ENCODE measurements at regions not wholly inside any gene's neighbourhood (a gene's known extent, or its start where the extent isn't known, plus 50 kb on each side); places are given as distances from the start of the nearest gene placed in this dataset.
"Not testable (repeated sequence)": the region's sequence is repeated elsewhere in the genome, so short reads cannot be mapped to it uniquely, and the experiment has no call there.

- Mint-ChIP-seq H3K36me3 (ENCODE audit: low read depth) (no peaks in the 10 kb centered on the region), H3K9me3 (no peaks in the 10 kb centered on the region), H3K4me3 (ENCODE audit: low read depth) (no peak overlapping the region), H3K27me3 (ENCODE audit: low read depth) (no peaks in the 10 kb centered on the region), H3K4me1 (ENCODE audit: low read depth) (no peaks in the 10 kb centered on the region), H3K27ac (no peak overlapping the region)
- no peak for DNase-seq (ENCODE audit: low spot score)
- intact Hi-C loops (cut with micrococcal nuclease), result no loop called here
Measured at GRCh38 chr3:69688400-69688799, 50.9 kb upstream of the MITF start.

- no peak for DNase-seq (ENCODE audit: low spot score)
- intact Hi-C loops (cut with micrococcal nuclease), result no loop called here
- no peaks in the 10 kb centered on the region for H3K9me3 Mint-ChIP-seq
- H3K27ac Mint-ChIP-seq, result no peak overlapping the region
- H3K4me1 Mint-ChIP-seq (ENCODE audit: low read depth), result no peaks in the 10 kb centered on the region
- H3K36me3 Mint-ChIP-seq (ENCODE audit: low read depth), result no peaks in the 10 kb centered on the region
- H3K27me3 Mint-ChIP-seq (ENCODE audit: low read depth), result no peaks in the 10 kb centered on the region
- no peak overlapping the region for H3K4me3 Mint-ChIP-seq (ENCODE audit: low read depth)
Measured at GRCh38 chr3:69687641-69688040, 51.6 kb upstream of the MITF start.

DNA sequence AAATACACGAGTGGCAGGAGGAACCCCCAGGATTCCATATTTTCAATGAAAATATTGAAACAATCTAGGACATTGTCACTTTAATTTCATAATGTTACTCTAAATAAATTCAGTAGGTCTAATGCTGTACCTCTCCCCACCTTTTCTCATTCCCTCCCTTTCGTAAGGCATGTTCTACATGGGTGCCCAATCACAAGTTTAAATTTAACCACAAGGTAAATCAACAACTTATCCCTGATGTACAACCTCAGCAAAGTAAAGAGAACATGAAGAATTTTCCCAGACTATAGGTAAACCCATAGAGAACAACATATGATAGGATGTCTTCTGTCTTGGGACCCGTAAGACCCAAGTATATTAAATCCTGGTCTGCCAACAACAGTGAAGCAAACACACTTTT lies 53.2 kb upstream of the MITF start:
- H3K27me3 Mint-ChIP-seq (ENCODE audit: low read depth), result no peaks in the 10 kb centered on the region
- H3K4me1 Mint-ChIP-seq (ENCODE audit: low read depth), result no peaks in the 10 kb centered on the region
- no peaks in the 10 kb centered on the region for H3K36me3 Mint-ChIP-seq (ENCODE audit: low read depth)
- H3K27ac Mint-ChIP-seq, result no peak overlapping the region
- H3K9me3 Mint-ChIP-seq, result no peaks in the 10 kb centered on the region
- no peak for DNase-seq (ENCODE audit: low spot score)
- no peak overlapping the region for H3K4me3 Mint-ChIP-seq (ENCODE audit: low read depth)
- intact Hi-C loops (cut with micrococcal nuclease), result no loop called here

DNA sequence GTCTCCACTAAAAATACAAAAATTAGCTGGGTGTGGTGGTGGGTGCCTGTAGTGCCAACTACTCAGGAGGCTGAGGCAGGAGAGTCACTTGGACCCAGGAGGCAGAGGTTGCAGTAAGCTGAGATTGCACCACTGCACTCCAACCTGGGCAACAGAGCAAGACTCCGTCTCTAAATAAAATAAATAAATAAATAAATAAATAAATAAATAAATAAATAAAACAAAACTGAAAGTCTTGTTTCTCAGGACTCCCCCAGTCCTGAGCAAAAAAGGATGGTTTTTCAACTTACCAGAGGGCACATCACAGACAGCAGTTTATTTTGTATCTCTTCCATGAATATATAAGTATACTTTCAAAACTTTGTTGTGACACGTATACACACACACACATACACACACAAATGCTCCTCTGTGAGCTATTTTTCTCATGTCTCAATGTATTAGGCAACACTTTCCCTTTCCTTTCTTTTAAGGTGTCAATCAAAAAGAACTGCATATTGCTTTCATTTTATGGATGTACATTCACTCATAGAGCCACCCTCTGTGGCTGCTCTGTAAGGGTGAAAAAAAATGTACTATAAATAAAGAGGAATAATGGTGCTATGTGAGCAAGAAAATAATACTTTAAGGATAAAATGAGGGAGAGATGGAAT lies 54.8 kb upstream of the MITF start:
- Mint-ChIP-seq H3K4me1 (ENCODE audit: low read depth) (no peaks in the 10 kb centered on the region), H3K36me3 (ENCODE audit: low read depth) (no peaks in the 10 kb centered on the region), H3K27ac (no peak overlapping the region), H3K9me3 (no peaks in the 10 kb centered on the region), H3K27me3 (ENCODE audit: low read depth) (no peaks in the 10 kb centered on the region), H3K4me3 (ENCODE audit: low read depth) (no peak overlapping the region)
- no peak for DNase-seq (ENCODE audit: low spot score)
- intact Hi-C loops (cut with micrococcal nuclease), result no loop called here

GRCh38 chr3:69683082-69683806 lies 56.0 kb upstream of the MITF start:
- no peaks in the 10 kb centered on the region for H3K27me3 Mint-ChIP-seq (ENCODE audit: low read depth)
- intact Hi-C loops (cut with micrococcal nuclease), result no loop called here
- H3K4me3 Mint-ChIP-seq (ENCODE audit: low read depth), result no peak overlapping the region
- no peaks in the 10 kb centered on the region for H3K9me3 Mint-ChIP-seq
- H3K4me1 Mint-ChIP-seq (ENCODE audit: low read depth), result no peaks in the 10 kb centered on the region
- DNase-seq (ENCODE audit: low spot score), result no peak
- no peaks in the 10 kb centered on the region for H3K36me3 Mint-ChIP-seq (ENCODE audit: low read depth)
- no peak overlapping the region for H3K27ac Mint-ChIP-seq

- H3K27me3 Mint-ChIP-seq (ENCODE audit: low read depth); H3K4me3 Mint-ChIP-seq (ENCODE audit: low read depth); H3K36me3 Mint-ChIP-seq (ENCODE audit: low read depth); H3K9me3 Mint-ChIP-seq; H3K27ac Mint-ChIP-seq; DNase-seq (ENCODE audit: low spot score); H3K4me1 Mint-ChIP-seq (ENCODE audit: low read depth); intact Hi-C loops (cut with micrococcal nuclease): not testable (repeated sequence)
Measured at GRCh38 chr3:69677456-69677855, 61.8 kb upstream of the MITF start.

DNA sequence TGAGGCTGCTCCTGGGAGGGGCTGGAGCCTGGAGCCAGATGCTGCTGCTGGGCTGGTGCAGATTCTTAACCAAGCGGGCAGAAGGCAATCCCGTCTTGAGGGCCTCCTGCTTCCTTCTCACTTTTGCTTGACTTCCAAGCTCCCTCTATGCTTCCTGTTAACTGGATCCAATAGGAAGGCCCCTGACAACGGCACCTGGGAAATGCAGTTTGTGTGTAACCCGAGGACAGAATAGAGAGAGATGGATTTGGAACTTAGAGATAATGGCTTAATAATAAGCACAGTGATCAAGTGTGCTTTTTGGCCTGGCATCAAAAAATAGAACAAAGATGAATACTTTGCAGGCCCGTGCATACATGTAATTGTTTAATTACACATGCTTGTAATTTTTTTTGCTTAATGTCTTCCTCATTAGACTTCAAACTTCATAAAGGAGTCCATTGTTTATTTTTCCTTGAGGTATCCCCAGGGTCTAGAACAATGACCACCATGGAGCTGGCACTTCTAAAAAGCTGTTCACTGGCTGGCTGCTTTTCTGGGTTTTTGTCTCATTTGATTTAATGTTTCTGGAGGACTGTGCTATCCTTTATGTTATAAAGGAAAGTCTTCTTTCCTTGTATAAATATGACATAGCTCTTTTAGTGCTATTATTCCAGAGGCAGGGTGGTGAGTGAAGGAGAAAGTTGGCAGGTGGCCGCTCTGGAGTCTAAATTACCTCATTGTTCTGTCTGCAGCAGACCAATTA lies 63.3 kb upstream of the MITF start:
- Mint-ChIP-seq H3K4me3 (ENCODE audit: low read depth) (no peak overlapping the region), H3K27ac (no peak overlapping the region), H3K27me3 (ENCODE audit: low read depth) (no peaks in the 10 kb centered on the region), H3K36me3 (ENCODE audit: low read depth) (no peaks in the 10 kb centered on the region), H3K4me1 (ENCODE audit: low read depth) (no peaks in the 10 kb centered on the region), H3K9me3 (no peaks in the 10 kb centered on the region)
- DNase-seq (ENCODE audit: low spot score), result no peak
- intact Hi-C loops (cut with micrococcal nuclease), result no loop called here

DNA sequence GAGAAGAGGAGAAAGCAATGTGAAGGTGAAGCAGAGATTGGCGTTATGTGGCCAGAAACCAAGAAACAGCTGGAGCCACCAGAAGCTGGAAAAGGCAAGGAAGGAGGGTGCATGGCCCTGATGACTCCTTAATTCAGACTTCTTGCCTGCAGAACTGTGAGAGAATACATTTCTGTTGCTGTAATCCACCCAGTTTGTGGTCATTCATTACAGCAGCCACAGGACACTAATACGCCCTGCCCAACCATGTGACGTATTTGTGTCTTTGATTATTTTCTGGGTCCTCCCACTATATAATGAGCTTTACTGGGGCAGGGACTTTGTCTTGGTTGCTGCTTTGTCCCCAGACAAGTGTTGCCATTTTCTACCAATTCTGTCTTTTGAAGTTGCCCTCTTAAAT lies 64.5 kb upstream of the MITF start:
- Mint-ChIP-seq H3K36me3 (ENCODE audit: low read depth) (no peaks in the 10 kb centered on the region), H3K27me3 (ENCODE audit: low read depth) (no peaks in the 10 kb centered on the region), H3K27ac (no peak overlapping the region), H3K9me3 (no peaks in the 10 kb centered on the region), H3K4me1 (ENCODE audit: low read depth) (no peaks in the 10 kb centered on the region), H3K4me3 (ENCODE audit: low read depth) (no peak overlapping the region)
- no peak for DNase-seq (ENCODE audit: low spot score)
- intact Hi-C loops (cut with micrococcal nuclease), result loop anchor here (5.0 kb wide), 1 partner anchor 352 kb away; no protein-coding TSS in a partner anchor

- no peak overlapping the region for H3K27ac Mint-ChIP-seq
- H3K9me3 Mint-ChIP-seq, result no peaks in the 10 kb centered on the region
- H3K4me3 Mint-ChIP-seq (ENCODE audit: low read depth), result no peak overlapping the region
- no peak for DNase-seq (ENCODE audit: low spot score)
- intact Hi-C loops (cut with micrococcal nuclease), result loop anchor here (2.0 to 5.0 kb wide), 2 partner anchors 349 to 511 kb away; no protein-coding TSS in a partner anchor
- H3K27me3 Mint-ChIP-seq (ENCODE audit: low read depth), result no peaks in the 10 kb centered on the region
- no peaks in the 10 kb centered on the region for H3K4me1 Mint-ChIP-seq (ENCODE audit: low read depth)
- no peaks in the 10 kb centered on the region for H3K36me3 Mint-ChIP-seq (ENCODE audit: low read depth)
Measured at GRCh38 chr3:69671082-69671952, 67.9 kb upstream of the MITF start.

- Mint-ChIP-seq H3K4me3 (ENCODE audit: low read depth) (no peak overlapping the region), H3K9me3 (no peaks in the 10 kb centered on the region), H3K36me3 (ENCODE audit: low read depth) (no peaks in the 10 kb centered on the region), H3K4me1 (ENCODE audit: low read depth) (no peaks in the 10 kb centered on the region), H3K27me3 (ENCODE audit: low read depth) (peaks cover 5% of the 10 kb centered on the region), H3K27ac (no peak overlapping the region)
- DNase-seq (ENCODE audit: low spot score), result no peak
- intact Hi-C loops (cut with micrococcal nuclease), result no loop called here
Measured at GRCh38 chr3:69669070-69669469, 70.2 kb upstream of the MITF start.

DNA sequence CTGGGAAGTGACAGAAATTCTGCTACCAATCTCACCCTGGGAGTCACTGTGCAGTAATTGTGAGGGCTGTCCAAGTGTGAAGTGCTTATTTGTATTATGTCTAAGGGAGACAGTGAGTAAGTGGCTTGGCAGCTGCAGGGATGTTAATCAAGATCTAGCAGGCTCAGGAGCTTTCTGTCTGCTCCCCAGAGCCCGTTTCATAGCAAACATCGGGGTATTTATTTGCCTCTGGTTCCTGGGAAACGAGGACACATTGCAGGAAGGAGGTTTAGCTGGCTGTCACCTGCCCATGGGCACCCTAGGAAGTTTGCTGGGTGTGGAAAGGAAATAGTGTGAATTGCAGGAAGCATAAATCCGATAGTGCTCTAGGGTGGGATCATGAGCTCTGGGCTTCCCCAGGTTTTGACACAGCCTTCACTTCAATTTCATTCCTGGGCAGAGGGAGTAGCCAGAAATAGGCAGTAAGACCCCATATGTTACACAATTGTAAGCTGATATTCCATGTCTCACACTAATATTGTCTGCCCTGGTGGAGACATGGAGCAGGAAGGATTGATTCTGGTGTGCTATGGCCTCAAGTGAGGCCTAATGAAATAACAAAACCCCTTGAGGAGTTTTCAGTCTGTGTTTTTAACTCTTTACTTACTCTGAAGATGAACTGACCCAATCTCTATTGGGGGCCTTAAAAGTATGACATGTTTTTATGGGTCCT lies 74.1 kb upstream of the MITF start:
- Mint-ChIP-seq H3K4me1 (ENCODE audit: low read depth) (no peaks in the 10 kb centered on the region), H3K4me3 (ENCODE audit: low read depth) (no peak overlapping the region), H3K27ac (no peak overlapping the region), H3K36me3 (ENCODE audit: low read depth) (no peaks in the 10 kb centered on the region), H3K27me3 (ENCODE audit: low read depth) (peaks cover 5% of the 10 kb centered on the region), H3K9me3 (no peaks in the 10 kb centered on the region)
- DNase-seq (ENCODE audit: low spot score), result no peak
- intact Hi-C loops (cut with micrococcal nuclease), result no loop called here

- intact Hi-C loops (cut with micrococcal nuclease), result no loop called here
- H3K4me3 Mint-ChIP-seq (ENCODE audit: low read depth), result no peak overlapping the region
Measured at GRCh38 chr3:69660631-69661030, 78.6 kb upstream of the MITF start.

More at GRCh38 chr3:69660631-69661030, 78.6 kb upstream of the MITF start:
- no peak for DNase-seq (ENCODE audit: low spot score)
- H3K36me3 Mint-ChIP-seq (ENCODE audit: low read depth), result no peaks in the 10 kb centered on the region
- H3K4me1 Mint-ChIP-seq (ENCODE audit: low read depth), result no peaks in the 10 kb centered on the region
- peaks cover 5% of the 10 kb centered on the region for H3K27me3 Mint-ChIP-seq (ENCODE audit: low read depth)
- no peaks in the 10 kb centered on the region for H3K9me3 Mint-ChIP-seq
- H3K27ac Mint-ChIP-seq, result no peak overlapping the region
